HT1080 (cell line): ENCODE measurements at regions not wholly inside any gene's neighbourhood (a gene's known extent, or its start where the extent isn't known, plus 50 kb on each side); places are given as distances from the start of the nearest gene placed in this dataset.

Experiments used
- DNase-seq: peaks from one replicate; pipeline ENCODE4 v3.0.0-alpha.2; 2015; ENCODE audit warnings: low read depth

- no peak for DNase-seq
Observed at GRCh38 chr20:52652271-52652670, 319.9 kb upstream of the TSHZ2 start.

- no peak for DNase-seq
Observed at GRCh38 chr20:52649727-52650126, 322.4 kb upstream of the TSHZ2 start.

GRCh38 chr20:52645822-52646221 lies 326.3 kb upstream of the TSHZ2 start:
- DNase-seq = no peak

GRCh38 chr20:52643034-52643433 lies 329.1 kb upstream of the TSHZ2 start:
- DNase-seq = no peak

GRCh38 chr20:52637201-52637600 lies 335.0 kb upstream of the TSHZ2 start:
- no peak for DNase-seq

- no peak for DNase-seq
Observed at GRCh38 chr20:52631469-52631868, 340.7 kb upstream of the TSHZ2 start.

- DNase-seq = no peak
Observed at GRCh38 chr20:52630138-52630537, 342.0 kb upstream of the TSHZ2 start.

GRCh38 chr20:52624281-52624680 lies 347.9 kb upstream of the TSHZ2 start:
- no peak for DNase-seq

GRCh38 chr20:52622081-52622480 lies 350.1 kb upstream of the TSHZ2 start:
- no peak for DNase-seq

- no peak for DNase-seq
Observed at GRCh38 chr20:52621401-52621800, 350.8 kb upstream of the TSHZ2 start.

GRCh38 chr20:52619671-52620070 lies 352.5 kb upstream of the TSHZ2 start:
- DNase-seq = no peak

GRCh38 chr20:52619101-52619500 lies 353.1 kb upstream of the TSHZ2 start:
- no peak for DNase-seq

- DNase-seq = no peak
Observed at GRCh38 chr20:52616629-52617028, 355.5 kb upstream of the TSHZ2 start.

GRCh38 chr20:52614051-52614863 lies 357.9 kb upstream of the TSHZ2 start:
- DNase-seq = no peak

GRCh38 chr20:52612046-52612632 lies 360.0 kb upstream of the TSHZ2 start:
- no peak for DNase-seq

- DNase-seq = no peak
Observed at GRCh38 chr20:52610749-52611148, 361.4 kb upstream of the TSHZ2 start.

- peak; percentile 6 for DNase-seq
Observed at GRCh38 chr20:52601295-52601971, 370.7 kb upstream of the TSHZ2 start.

- DNase-seq = no peak
Observed at GRCh38 chr20:52596256-52596655, 375.9 kb upstream of the TSHZ2 start.

- no peak for DNase-seq
Observed at GRCh38 chr20:52595518-52595917, 376.6 kb upstream of the TSHZ2 start.

- DNase-seq = peak; percentile 20
Observed at GRCh38 chr20:52593654-52594053, 378.5 kb upstream of the TSHZ2 start.

GRCh38 chr20:52592567-52592966 lies 379.6 kb upstream of the TSHZ2 start:
- no peak for DNase-seq

- no peak for DNase-seq
Observed at GRCh38 chr20:52590100-52590499, 382.1 kb upstream of the TSHZ2 start.
